CD14-positive monocyte (primary cell): ENCODE measurements at regions not wholly inside any gene's neighbourhood (a gene's known extent, or its start where the extent isn't known, plus 50 kb on each side); places are given as distances from the start of the nearest gene placed in this dataset.

ENCODE experiments used
- DNase-seq, 3 donors: peaks; one replicate each; pipeline ENCODE4 v3.0.0-alpha.2; 2011 to 2022
- H2AFZ ChIP-seq: 2 replicates; pipeline ENCODE4 v1.6.0; 2012; ENCODE audit warnings: mild to moderate bottlenecking, low read depth, low read length, inconsistent platforms; ENCODE audit not compliant: insufficient read depth, poor library complexity, severe bottlenecking
- H3K27ac ChIP-seq, 2 donors: 1 replicate in 1 of 2; 2 replicates in 1 of 2; pipeline ENCODE4 v1.5.1; 2012 to 2013; ENCODE audit warnings: low read length in 2 of 2, control low read depth in 1 of 2, inconsistent platforms in 1 of 2, low read depth in 1 of 2, mild to moderate bottlenecking in 1 of 2
- H3K27me3 ChIP-seq, 2 donors: one replicate each; pipeline versions ENCODE4 v1.6.0 to v1.6.1; 2011 to 2013; ENCODE audit warnings: low read length in 2 of 2; ENCODE audit not compliant: control insufficient read depth in 2 of 2, insufficient read depth in 2 of 2
- H3K36me3 ChIP-seq, 2 donors: replicated peaks in 1 of 2; 1 replicate in 1 of 2; 2 replicates in 1 of 2; pipeline versions ENCODE4 v1.5.1 to v1.6.1; 2012 to 2013; ENCODE audit warnings: low read length in 2 of 2, control low read depth in 1 of 2, inconsistent platforms in 1 of 2, mild to moderate bottlenecking in 1 of 2; ENCODE audit not compliant: insufficient read depth in 2 of 2, control insufficient read depth in 1 of 2
- H3K4me1 ChIP-seq, 2 donors: 1 replicate in 1 of 2; 2 replicates in 1 of 2; pipeline versions ENCODE4 v1.5.1 to v1.6.1; 2012 to 2013; ENCODE audit warnings: low read length in 2 of 2, control low read depth in 1 of 2, inconsistent platforms in 1 of 2, mild to moderate bottlenecking in 1 of 2, moderate library complexity in 1 of 2; ENCODE audit not compliant: insufficient read depth in 2 of 2, control insufficient read depth in 1 of 2
- H3K4me2 ChIP-seq: replicated peaks from 2 replicates; pipeline ENCODE3; 2012; ENCODE audit warnings: low read length, moderate library complexity, mild to moderate bottlenecking; ENCODE audit not compliant: poor library complexity, severe bottlenecking; ENCODE audit errors: extremely low read depth
- H3K4me3 ChIP-seq, 3 experiments: fragments of 200-600 bp in 1 of 3; sonication (generic) in 1 of 3; replicated peaks in 1 of 3; 1 replicate in 2 of 3; 2 replicates in 1 of 3; pipeline ENCODE4 v1.5.1; 2011 to 2013; ENCODE audit warnings: low read length in 3 of 3, mild to moderate bottlenecking in 3 of 3, control low read depth in 2 of 3, low read depth in 2 of 3, inconsistent platforms in 1 of 3, moderate library complexity in 1 of 3
- H3K79me2 ChIP-seq: 2 replicates; pipeline ENCODE4 v1.6.0; 2012; ENCODE audit warnings: mild to moderate bottlenecking, control low read depth, inconsistent platforms, low read length, moderate library complexity; ENCODE audit not compliant: insufficient read depth
- H3K9ac ChIP-seq: 2 replicates; pipeline ENCODE4 v1.6.0; 2017; ENCODE audit warnings: low read length, mild to moderate bottlenecking; ENCODE audit not compliant: insufficient read depth, poor library complexity, severe bottlenecking
- H3K9me3 ChIP-seq, 2 donors: replicated peaks in 1 of 2; 1 replicate in 1 of 2; 2 replicates in 1 of 2; pipeline versions ENCODE4 v1.5.1 to v1.6.1; 2012 to 2013; ENCODE audit warnings: low read length in 2 of 2, control low read depth in 1 of 2; ENCODE audit not compliant: control insufficient read depth in 1 of 2, insufficient read depth in 1 of 2
- H4K20me1 ChIP-seq: 2 replicates; pipeline ENCODE4 v1.6.0; 2012; ENCODE audit warnings: mild to moderate bottlenecking, low read length, control low read depth, moderate library complexity; ENCODE audit not compliant: insufficient read depth
- H3K27ac Mint-ChIP-seq, 7 donors: one replicate each; pipeline ENCODE4 v1.8.0; 2020; ENCODE audit warnings: mild to moderate bottlenecking in 7 of 7, mixed read lengths in 7 of 7, moderate library complexity in 6 of 7, inconsistent platforms in 2 of 7
- H3K27me3 Mint-ChIP-seq, 3 donors: one replicate each; pipeline ENCODE4 v1.8.0; 2021 to 2022; ENCODE audit warnings: low read depth in 3 of 3, mild to moderate bottlenecking in 3 of 3, mixed read lengths in 3 of 3, moderate library complexity in 3 of 3, inconsistent platforms in 1 of 3
- H3K36me3 Mint-ChIP-seq, 2 donors: one replicate each; pipeline ENCODE4 v1.8.0; 2020; ENCODE audit warnings: mixed read lengths in 2 of 2, inconsistent platforms in 1 of 2, mild to moderate bottlenecking in 1 of 2
- H3K4me1 Mint-ChIP-seq: one replicate; pipeline ENCODE4 v1.8.0; 2020; ENCODE audit warnings: mild to moderate bottlenecking, mixed read lengths
- H3K4me3 Mint-ChIP-seq, 2 donors: one replicate each; pipeline ENCODE4 v1.8.0; 2020; ENCODE audit warnings: mild to moderate bottlenecking in 2 of 2, mixed read lengths in 2 of 2, moderate library complexity in 1 of 2
- H3K9me3 Mint-ChIP-seq, 7 donors: one replicate each; pipeline ENCODE4 v1.8.0; 2020 to 2022; ENCODE audit warnings: mixed read lengths in 7 of 7, mild to moderate bottlenecking in 6 of 7, moderate library complexity in 6 of 7, inconsistent platforms in 2 of 7
- WGBS: methylation state at CpG from one replicate; pipeline ENCODE4 v1.1.5; 2013; ENCODE audit warnings: missing lambda C conversion rate; ENCODE audit not compliant: insufficient coverage; 5-methylcytosine and 5-hydroxymethylcytosine counted together
- intact Hi-C, 2 donors: fragments of 100-400 bp; cut with micrococcal nuclease; formaldehyde crosslinking; loops; one replicate each; pipeline versions ENCODE4 v1.15.0 to v1.15.1; 2023
- TF ChIP-seq, protein P1 (sequence below): fragments of 200-600 bp; IDR thresholded peaks from one replicate; pipeline ENCODE4 v1.8.0; 2022; ENCODE audit warnings: antibody characterized with exemption, mild to moderate bottlenecking

DNA sequence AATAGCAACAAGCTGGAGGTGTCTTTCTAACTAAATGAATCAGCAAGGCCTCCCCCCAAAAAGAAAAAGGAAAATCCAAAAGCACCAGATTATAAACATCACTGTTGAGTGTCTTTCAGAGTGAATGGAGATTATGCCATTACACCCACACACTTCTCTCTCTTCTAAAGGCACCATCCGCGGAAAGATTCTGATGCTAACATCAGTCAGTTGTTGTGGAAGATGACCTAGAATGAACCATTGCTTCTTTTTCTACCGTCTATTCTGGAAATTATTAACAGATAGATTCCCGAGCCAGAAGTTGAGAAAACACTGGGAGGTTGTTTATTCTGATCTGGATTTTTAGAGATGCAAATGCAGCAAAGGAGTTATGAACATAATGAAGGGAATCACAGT, 60.9 kb upstream of the FAM20A start:
- Histone ChIP-seq H3K9ac (no peak overlapping the region), H3K4me2 (no peak overlapping the region), H4K20me1 (no peaks in the 10 kb centered on the region), H3K4me3 (no peak overlapping the region), H3K27me3 (peaks cover 2 to 7% of the 10 kb centered on the region in 2 donors), H3K27ac (no peak overlapping the region), H3K36me3 (no peaks in the 10 kb centered on the region), H2AFZ (no peak overlapping the region), H3K9me3 (no peaks in the 10 kb centered on the region), H3K4me1 (no peaks in the 10 kb centered on the region), H3K79me2 (no peaks in the 10 kb centered on the region)
- DNase-seq: no peak
- no peak overlapping the region for H3K27ac Mint-ChIP-seq
- no CpG with 5 or more reads among the region's 4 CpGs for WGBS
- no peaks in the 10 kb centered on the region for H3K36me3 Mint-ChIP-seq
- H3K9me3 Mint-ChIP-seq: peaks cover 1 to 7% (median 3%) of the 10 kb centered on the region in 7 donors
- peaks cover 1 to 21% (median 13%) of the 10 kb centered on the region in 3 donors for H3K27me3 Mint-ChIP-seq
- TF ChIP-seq, protein P1, sequence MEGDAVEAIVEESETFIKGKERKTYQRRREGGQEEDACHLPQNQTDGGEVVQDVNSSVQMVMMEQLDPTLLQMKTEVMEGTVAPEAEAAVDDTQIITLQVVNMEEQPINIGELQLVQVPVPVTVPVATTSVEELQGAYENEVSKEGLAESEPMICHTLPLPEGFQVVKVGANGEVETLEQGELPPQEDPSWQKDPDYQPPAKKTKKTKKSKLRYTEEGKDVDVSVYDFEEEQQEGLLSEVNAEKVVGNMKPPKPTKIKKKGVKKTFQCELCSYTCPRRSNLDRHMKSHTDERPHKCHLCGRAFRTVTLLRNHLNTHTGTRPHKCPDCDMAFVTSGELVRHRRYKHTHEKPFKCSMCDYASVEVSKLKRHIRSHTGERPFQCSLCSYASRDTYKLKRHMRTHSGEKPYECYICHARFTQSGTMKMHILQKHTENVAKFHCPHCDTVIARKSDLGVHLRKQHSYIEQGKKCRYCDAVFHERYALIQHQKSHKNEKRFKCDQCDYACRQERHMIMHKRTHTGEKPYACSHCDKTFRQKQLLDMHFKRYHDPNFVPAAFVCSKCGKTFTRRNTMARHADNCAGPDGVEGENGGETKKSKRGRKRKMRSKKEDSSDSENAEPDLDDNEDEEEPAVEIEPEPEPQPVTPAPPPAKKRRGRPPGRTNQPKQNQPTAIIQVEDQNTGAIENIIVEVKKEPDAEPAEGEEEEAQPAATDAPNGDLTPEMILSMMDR: no peak
- H3K4me1 Mint-ChIP-seq: no peaks in the 10 kb centered on the region
- intact Hi-C loops: no loop called here
- H3K4me3 Mint-ChIP-seq: no peak overlapping the region

DNA sequence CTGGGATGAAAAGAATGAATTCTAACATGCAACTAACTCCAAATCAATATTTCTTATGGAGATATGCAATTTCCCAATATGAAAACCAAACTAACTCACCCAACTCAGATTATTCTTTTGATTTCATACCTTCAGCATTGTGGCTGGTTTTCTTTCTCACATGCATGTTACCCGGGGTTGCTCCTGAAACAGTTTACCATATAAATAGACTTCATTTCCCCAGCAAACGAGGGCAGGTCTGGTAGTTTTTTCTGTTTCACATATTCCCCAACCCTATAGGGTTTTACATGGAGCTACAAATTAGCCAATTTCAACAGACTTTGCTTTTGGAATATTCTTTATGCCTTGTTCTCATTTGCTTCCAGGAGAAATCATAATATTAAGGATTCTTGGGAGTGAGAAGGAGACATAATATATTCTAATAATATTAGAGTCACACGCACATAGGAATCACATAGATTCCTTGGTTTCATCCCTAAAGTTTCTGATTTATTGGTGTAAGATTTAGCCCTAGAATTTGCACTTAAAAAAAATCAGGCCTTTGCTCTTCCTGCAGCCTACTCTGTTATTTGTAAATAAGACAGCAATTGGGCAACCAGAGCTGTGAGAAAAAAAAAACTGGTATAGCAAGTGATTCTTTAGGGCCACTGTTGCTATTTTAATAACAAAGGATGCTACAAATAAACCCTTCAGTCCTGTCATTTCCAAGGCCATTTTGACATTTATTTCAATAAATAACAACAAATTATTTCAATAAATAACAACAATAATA, 60.3 kb upstream of the FAM20A start:
- H3K4me2 ChIP-seq: no peak overlapping the region
- H3K4me1 Mint-ChIP-seq: no peaks in the 10 kb centered on the region
- no peak overlapping the region for H3K4me3 Mint-ChIP-seq
- peaks cover 2 to 7% of the 10 kb centered on the region in 2 donors for H3K27me3 ChIP-seq
- WGBS: 100% methylated on average over 1 of the region's 3 CpGs
- H4K20me1 ChIP-seq: no peaks in the 10 kb centered on the region
- intact Hi-C loops: no loop called here
- DNase-seq: no peak
- H3K79me2 ChIP-seq: no peaks in the 10 kb centered on the region
- no peak overlapping the region for H3K4me3 ChIP-seq
- no peak overlapping the region for H3K27ac Mint-ChIP-seq
- no peaks in the 10 kb centered on the region for H3K36me3 ChIP-seq
- no peak overlapping the region for H3K27ac ChIP-seq
- no peak overlapping the region for H3K9ac ChIP-seq
- TF ChIP-seq, protein P1: no peak
- H3K36me3 Mint-ChIP-seq: no peaks in the 10 kb centered on the region
- no peaks in the 10 kb centered on the region for H3K9me3 ChIP-seq
- peaks cover 1 to 7% (median 3%) of the 10 kb centered on the region in 7 donors for H3K9me3 Mint-ChIP-seq
- no peak overlapping the region for H2AFZ ChIP-seq
- no peaks in the 10 kb centered on the region for H3K4me1 ChIP-seq
- H3K27me3 Mint-ChIP-seq: peaks cover 3 to 21% (median 16%) of the 10 kb centered on the region in 3 donors
